GM12878 (cell line): ENCODE measurements at regions not wholly inside any gene's neighbourhood (a gene's known extent, or its start where the extent isn't known, plus 50 kb on each side); places are given as distances from the start of the nearest gene placed in this dataset.
A peak's percentile ranks its signal among the peaks of the same experiment; 100 is the strongest.

Source experiments
- ATAC-seq: fragments of 200-7000 bp; cut with Tn5 transposase; 3 replicates; pipeline ENCODE4 v1.9.1; 2020; ENCODE audit warnings: mild to moderate bottlenecking, moderate library complexity
- BruUV-seq: library from RNA; stranded (reverse); fragments of 400-500 nt; replicated peaks from 2 replicates; lab custom pipeline; 2021; lab: Mats Ljungman, UMichigan
- CTCF ChIA-PET: fragments of 300-600 bp; sonication (Branson Sonifier 250); formaldehyde crosslinking; extraction: SDS; loops from one replicate; lab custom pipeline; 2021; ENCODE audit warnings: inconsistent platforms; lab: Yijun Ruan, JAX
- POLR2A ChIA-PET: fragments of 350-600 bp; formaldehyde crosslinking; extraction: SDS; loops from one replicate; lab custom pipeline; 2021; ENCODE audit warnings: inconsistent platforms; lab: Charles Lee
- RAD21 ChIA-PET: fragments of 300-600 bp; sonication (Branson Sonifier 250); formaldehyde crosslinking; loops from one replicate; lab custom pipeline; 2023; ENCODE audit warnings: antibody characterized with exemption; ENCODE audit not compliant: unreplicated experiment; lab: Charles Lee
- SMC1A ChIA-PET: fragments of 300-600 bp; sonication (Branson Sonifier 250); formaldehyde crosslinking; loops from one replicate; lab custom pipeline; 2023; ENCODE audit not compliant: unreplicated experiment, uncharacterized antibody; lab: Charles Lee
- DNase-seq: peaks from one replicate; pipeline ENCODE4 v3.0.0-alpha.2; 2011; ENCODE audit warnings: low read depth, low spot score
- FAIRE-seq: peaks from 3 replicates; lab custom pipeline; 2011; peaks lifted over from hg19 to GRCh38; lab: Jason Lieb, UNC
- H2AFZ ChIP-seq: 2 replicates; pipeline ENCODE4 v1.6.0; 2011; ENCODE audit warnings: low read depth, low read length, control low read depth; ENCODE audit not compliant: control insufficient read depth
- H3K27ac ChIP-seq: 2 replicates; pipeline ENCODE4 v1.5.1; 2011; ENCODE audit warnings: control low read depth; ENCODE audit not compliant: control insufficient read depth, insufficient read depth
- H3K27me3 ChIP-seq, 2 experiments: replicated peaks in 1 of 2; 2 replicates each; pipeline versions ENCODE4 v1.6.0 to v1.6.1; 2011; ENCODE audit warnings: low read length in 1 of 2; ENCODE audit not compliant: control insufficient read depth in 2 of 2, insufficient read depth in 2 of 2
- H3K36me3 ChIP-seq, 2 experiments: 2 replicates each; pipeline ENCODE4 v1.5.1; 2011; ENCODE audit warnings: low read length in 1 of 2; ENCODE audit not compliant: control insufficient read depth in 2 of 2, insufficient read depth in 2 of 2
- H3K4me1 ChIP-seq: 2 replicates; pipeline ENCODE4 v1.6.1; 2011; ENCODE audit warnings: mild to moderate bottlenecking, low read length, moderate library complexity, mixed read lengths; ENCODE audit not compliant: control insufficient read depth, insufficient read depth
- H3K4me2 ChIP-seq: 2 replicates; pipeline ENCODE4 v1.6.0; 2011; ENCODE audit warnings: control low read depth; ENCODE audit not compliant: control insufficient read depth, insufficient read depth
- H3K4me3 ChIP-seq: fragments of 200-600 bp; sonication (generic); 2 replicates; pipeline ENCODE4 v1.5.1; 2016
- H3K79me2 ChIP-seq: 2 replicates; pipeline ENCODE4 v1.6.0; 2011; ENCODE audit warnings: low read length; ENCODE audit not compliant: control insufficient read depth, insufficient read depth
- H3K9ac ChIP-seq: 2 replicates; pipeline ENCODE4 v1.8.0; 2011; ENCODE audit warnings: low read length, control low read depth, mixed read lengths; ENCODE audit not compliant: control insufficient read depth, insufficient read depth
- H3K9me3 ChIP-seq: replicated peaks from 3 replicates; pipeline ENCODE4 v1.5.1; 2011; ENCODE audit warnings: mild to moderate bottlenecking, low read length; ENCODE audit not compliant: control insufficient read depth, insufficient read depth
- H4K20me1 ChIP-seq: 2 replicates; pipeline ENCODE4 v1.6.0; 2011; ENCODE audit not compliant: control insufficient read depth, insufficient read depth
- ASH2L ChIP-seq: fragments of 300-600, 200-600 bp; sonication (generic); IDR thresholded peaks from 2 replicates; pipeline ENCODE4 v1.6.1; 2017; ENCODE audit warnings: low read depth, mild to moderate bottlenecking, borderline replicate concordance
- GATAD2B ChIP-seq: fragments of 450-650 bp; conservative IDR thresholded peaks from 2 replicates; pipeline ENCODE4 v1.6.1; 2017; ENCODE audit warnings: low read depth, mild to moderate bottlenecking, moderate library complexity
- JUND ChIP-seq: IDR thresholded peaks from 2 replicates; pipeline ENCODE4 v1.6.1; 2012; ENCODE audit warnings: low read depth, mild to moderate bottlenecking, low read length, improper control_type of control experiment, moderate library complexity
- KDM1A ChIP-seq: fragments of 200-600 bp; sonication (generic); IDR thresholded peaks from 2 replicates; pipeline ENCODE4 v1.6.1; 2016; ENCODE audit warnings: borderline replicate concordance
- NBN ChIP-seq: fragments of 450-650 bp; IDR thresholded peaks from 2 replicates; pipeline ENCODE4 v1.6.1; 2016
- NFXL1 ChIP-seq: fragments of 450-650 bp; IDR thresholded peaks from 2 replicates; pipeline ENCODE4 v1.6.1; 2017; ENCODE audit warnings: antibody characterized with exemption, mild to moderate bottlenecking, borderline replicate concordance
- NR2F1 ChIP-seq: fragments of 450-650 bp; conservative IDR thresholded peaks from 2 replicates; pipeline ENCODE4 v1.6.1; 2017; ENCODE audit warnings: mild to moderate bottlenecking
- SIN3A ChIP-seq: IDR thresholded peaks from 2 replicates; pipeline ENCODE4 v1.6.1; 2012; ENCODE audit warnings: low read depth, low read length, improper control_type of control experiment
- SUZ12 ChIP-seq: fragments of 200-600 bp; sonication (generic); IDR thresholded peaks from one replicate; pipeline ENCODE4 v1.6.1; 2018; ENCODE audit warnings: antibody characterized with exemption, mild to moderate bottlenecking; ENCODE audit not compliant: unreplicated experiment
- TARDBP ChIP-seq: IDR thresholded peaks from 2 replicates; pipeline ENCODE4 v1.6.1; 2016; ENCODE audit warnings: borderline replicate concordance
- TBL1XR1 ChIP-seq: IDR thresholded peaks from 2 replicates; pipeline ENCODE4 v1.6.1; 2012; ENCODE audit warnings: low read depth, low read length, improper control_type of control experiment
- TCF3 ChIP-seq: IDR thresholded peaks from 2 replicates; pipeline ENCODE4 v1.6.1; 2012; ENCODE audit warnings: low read depth, mild to moderate bottlenecking, low read length, borderline replicate concordance; ENCODE audit not compliant: insufficient read depth
- TCF7 ChIP-seq: IDR thresholded peaks from 2 replicates; pipeline ENCODE4 v1.6.1; 2014; ENCODE audit warnings: antibody characterized with exemption, borderline replicate concordance
- ZBED1 ChIP-seq: IDR thresholded peaks from 2 replicates; pipeline ENCODE4 v1.6.1; 2016; ENCODE audit warnings: borderline replicate concordance
- ZNF384 ChIP-seq: IDR thresholded peaks from 2 replicates; pipeline ENCODE4 v1.6.1; 2012; ENCODE audit warnings: low read depth, mild to moderate bottlenecking, low read length, improper control_type of control experiment, borderline replicate concordance
- WGBS: methylation state at CpG from one replicate; pipeline ENCODE4 v1.1.6; 2016; ENCODE audit warnings: low lambda C conversion rate; ENCODE audit not compliant: insufficient replicate concordance, insufficient coverage; ENCODE audit errors: missing lambda C conversion rate; 5-methylcytosine and 5-hydroxymethylcytosine counted together
- in situ Hi-C: fragments of 300-500 bp; cut with MboI; formaldehyde crosslinking; loops from 9 replicates; pipeline ENCODE4 v1.14.3; 2018; ENCODE audit warnings: mixed read lengths
- intact Hi-C: fragments of 100-400 bp; cut with micrococcal nuclease; formaldehyde crosslinking; loops from one replicate; pipeline ENCODE4 v1.14.2; 2022; ENCODE audit not compliant: unreplicated experiment
- TF ChIP-seq, protein P1 (sequence below): IDR thresholded peaks from 2 replicates; pipeline ENCODE4 v1.6.1; 2012; ENCODE audit warnings: low read length, inconsistent platforms
- TF ChIP-seq, protein P2 (sequence below): fragments of 450-650 bp; formaldehyde crosslinking; IDR thresholded peaks from 2 replicates; pipeline ENCODE4 v1.4.0; 2020; ENCODE audit warnings: mild to moderate bottlenecking, moderate library complexity

- no peak for TF ChIP-seq ZBED1
- no peak for TF ChIP-seq TCF3
- TF ChIP-seq JUND: no peak
- TF ChIP-seq NBN: no peak
- TF ChIP-seq KDM1A: no peak
- TF ChIP-seq, protein P1, sequence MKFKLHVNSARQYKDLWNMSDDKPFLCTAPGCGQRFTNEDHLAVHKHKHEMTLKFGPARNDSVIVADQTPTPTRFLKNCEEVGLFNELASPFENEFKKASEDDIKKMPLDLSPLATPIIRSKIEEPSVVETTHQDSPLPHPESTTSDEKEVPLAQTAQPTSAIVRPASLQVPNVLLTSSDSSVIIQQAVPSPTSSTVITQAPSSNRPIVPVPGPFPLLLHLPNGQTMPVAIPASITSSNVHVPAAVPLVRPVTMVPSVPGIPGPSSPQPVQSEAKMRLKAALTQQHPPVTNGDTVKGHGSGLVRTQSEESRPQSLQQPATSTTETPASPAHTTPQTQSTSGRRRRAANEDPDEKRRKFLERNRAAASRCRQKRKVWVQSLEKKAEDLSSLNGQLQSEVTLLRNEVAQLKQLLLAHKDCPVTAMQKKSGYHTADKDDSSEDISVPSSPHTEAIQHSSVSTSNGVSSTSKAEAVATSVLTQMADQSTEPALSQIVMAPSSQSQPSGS: no peak
Measured at GRCh38 chr15:95825671-95826411, 504.7 kb upstream of the NR2F2 start (continued).

- FAIRE-seq (no peak), ATAC-seq (peak; percentile 77), DNase-seq (no peak)
- H3K4me1 ChIP-seq: no peaks in the 10 kb centered on the region
- ChIA-PET CTCF (interaction anchor here (1.2 kb wide), 1 partner anchor 523 kb away, joined by 3 read pairs; no protein-coding TSS in a partner anchor), RAD21 (interaction anchor here (1.0 to 1.9 kb wide), 2 partner anchors 567 kb away, joined by 4 to 10 read pairs; no protein-coding TSS in a partner anchor), SMC1A (interaction anchor here (1.1 to 1.4 kb wide), 3 partner anchors 378 to 561 kb away, joined by 3 to 4 read pairs (median 4); no protein-coding TSS in a partner anchor), POLR2A (no interaction called here)
- H4K20me1 ChIP-seq: no peaks in the 10 kb centered on the region
- H3K9me3 ChIP-seq: no peaks in the 10 kb centered on the region; the same call in 2 of the 3 replicates
- in situ Hi-C loops: no loop called here
- H3K4me2 ChIP-seq: no peak overlapping the region
- H3K27ac ChIP-seq: no peak overlapping the region
- H3K36me3 ChIP-seq: no peaks in the 10 kb centered on the region
- 56% methylated on average over 8 of the region's 8 CpGs for WGBS
- H3K79me2 ChIP-seq: no peaks in the 10 kb centered on the region
- intact Hi-C loops: loop anchor here (5.0 kb wide), 1 partner anchor 569 kb away; no protein-coding TSS in a partner anchor
- no TSS peak for BruUV-seq
- no peak overlapping the region for H2AFZ ChIP-seq
- H3K4me3 ChIP-seq: no peak overlapping the region
- no peaks in the 10 kb centered on the region for H3K27me3 ChIP-seq
- H3K9ac ChIP-seq: no peak overlapping the region
- no peak for TF ChIP-seq TCF3
- TF ChIP-seq SIN3A: no peak
- TF ChIP-seq SUZ12: no peak
- no peak for TF ChIP-seq ZNF384
- TF ChIP-seq TCF7: no peak
- TF ChIP-seq NFXL1: no peak
- TF ChIP-seq GATAD2B: no peak
- no peak for TF ChIP-seq ASH2L
- no peak for TF ChIP-seq TARDBP
- no peak for TF ChIP-seq TBL1XR1
- TF ChIP-seq, protein P2, sequence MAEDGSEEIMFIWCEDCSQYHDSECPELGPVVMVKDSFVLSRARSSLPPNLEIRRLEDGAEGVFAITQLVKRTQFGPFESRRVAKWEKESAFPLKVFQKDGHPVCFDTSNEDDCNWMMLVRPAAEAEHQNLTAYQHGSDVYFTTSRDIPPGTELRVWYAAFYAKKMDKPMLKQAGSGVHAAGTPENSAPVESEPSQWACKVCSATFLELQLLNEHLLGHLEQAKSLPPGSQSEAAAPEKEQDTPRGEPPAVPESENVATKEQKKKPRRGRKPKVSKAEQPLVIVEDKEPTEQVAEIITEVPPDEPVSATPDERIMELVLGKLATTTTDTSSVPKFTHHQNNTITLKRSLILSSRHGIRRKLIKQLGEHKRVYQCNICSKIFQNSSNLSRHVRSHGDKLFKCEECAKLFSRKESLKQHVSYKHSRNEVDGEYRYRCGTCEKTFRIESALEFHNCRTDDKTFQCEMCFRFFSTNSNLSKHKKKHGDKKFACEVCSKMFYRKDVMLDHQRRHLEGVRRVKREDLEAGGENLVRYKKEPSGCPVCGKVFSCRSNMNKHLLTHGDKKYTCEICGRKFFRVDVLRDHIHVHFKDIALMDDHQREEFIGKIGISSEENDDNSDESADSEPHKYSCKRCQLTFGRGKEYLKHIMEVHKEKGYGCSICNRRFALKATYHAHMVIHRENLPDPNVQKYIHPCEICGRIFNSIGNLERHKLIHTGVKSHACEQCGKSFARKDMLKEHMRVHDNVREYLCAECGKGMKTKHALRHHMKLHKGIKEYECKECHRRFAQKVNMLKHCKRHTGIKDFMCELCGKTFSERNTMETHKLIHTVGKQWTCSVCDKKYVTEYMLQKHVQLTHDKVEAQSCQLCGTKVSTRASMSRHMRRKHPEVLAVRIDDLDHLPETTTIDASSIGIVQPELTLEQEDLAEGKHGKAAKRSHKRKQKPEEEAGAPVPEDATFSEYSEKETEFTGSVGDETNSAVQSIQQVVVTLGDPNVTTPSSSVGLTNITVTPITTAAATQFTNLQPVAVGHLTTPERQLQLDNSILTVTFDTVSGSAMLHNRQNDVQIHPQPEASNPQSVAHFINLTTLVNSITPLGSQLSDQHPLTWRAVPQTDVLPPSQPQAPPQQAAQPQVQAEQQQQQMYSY (CRISPR knock-in tag): no peak
- TF ChIP-seq NR2F1: 0 out of 2 replicates have a peak, but pooled peaks have one; percentile 23
Measured at GRCh38 chr15:95826412-95827195, 503.9 kb upstream of the NR2F2 start.
